NOMO-1 treated with DMSO at 0.1 percent for 48 hours (cell line): ENCODE measurements at regions not wholly inside any gene's neighbourhood (a gene's known extent, or its start where the extent isn't known, plus 50 kb on each side); places are given as distances from the start of the nearest gene placed in this dataset.

ENCODE experiments used
- DNase-seq: peaks from one replicate; lab custom pipeline; 2025; ENCODE audit not compliant: unreplicated experiment; lab: John Stamatoyannopoulos, UW

GRCh38 chr13:85406269-85406975 is 392.8 kb downstream of the SLITRK6 start:
- no peak for DNase-seq

- DNase-seq = no peak
These were observed 393.8 kb downstream of the SLITRK6 start for GRCh38 chr13:85405316-85405897.

- no peak for DNase-seq
These were observed 412.8 kb downstream of the SLITRK6 start for GRCh38 chr13:85386424-85386823.

DNA sequence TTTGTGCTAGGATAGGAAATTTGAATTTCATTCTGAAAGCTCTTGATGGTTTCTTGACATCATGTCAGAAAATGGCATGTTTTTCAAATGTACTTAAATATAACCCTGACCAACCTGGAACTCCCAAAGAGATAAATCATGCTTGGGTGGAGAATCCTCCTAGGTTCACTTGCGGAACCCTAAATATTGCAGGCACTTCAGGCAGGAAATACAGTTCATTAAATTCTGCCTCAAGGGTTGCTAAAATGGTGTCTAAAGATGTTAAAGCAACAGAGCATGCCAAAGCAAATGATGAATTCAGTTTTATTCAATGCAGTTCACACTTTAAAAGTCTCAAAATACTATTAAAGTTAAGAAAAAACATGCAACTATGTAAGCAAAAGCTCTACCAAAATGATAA is 415.9 kb downstream of the SLITRK6 start:
- DNase-seq = no peak

DNA sequence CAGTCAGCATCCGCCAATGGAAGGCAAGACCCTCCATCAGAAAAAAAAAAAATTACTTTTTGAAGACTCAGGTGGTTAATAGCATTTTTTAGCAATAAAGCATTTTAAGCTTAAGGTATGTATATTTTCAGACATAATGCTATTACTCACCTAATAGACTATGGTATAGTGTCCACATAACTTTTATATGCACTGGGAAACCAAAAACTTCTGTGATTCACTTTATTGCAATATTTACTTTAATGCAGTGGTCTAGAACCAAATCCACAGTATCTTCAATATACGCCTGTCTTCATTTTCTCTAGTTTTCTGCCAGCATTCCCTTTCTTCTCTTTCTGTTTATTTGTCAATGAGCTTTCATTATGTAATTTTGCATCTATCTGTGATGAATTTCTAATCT is 418.1 kb downstream of the SLITRK6 start:
- DNase-seq = no peak

- DNase-seq = no peak
These were observed 419.2 kb downstream of the SLITRK6 start for GRCh38 chr13:85379991-85380390.

GRCh38 chr13:85379433-85379832 is 419.8 kb downstream of the SLITRK6 start:
- DNase-seq = peak; percentile 26

DNA sequence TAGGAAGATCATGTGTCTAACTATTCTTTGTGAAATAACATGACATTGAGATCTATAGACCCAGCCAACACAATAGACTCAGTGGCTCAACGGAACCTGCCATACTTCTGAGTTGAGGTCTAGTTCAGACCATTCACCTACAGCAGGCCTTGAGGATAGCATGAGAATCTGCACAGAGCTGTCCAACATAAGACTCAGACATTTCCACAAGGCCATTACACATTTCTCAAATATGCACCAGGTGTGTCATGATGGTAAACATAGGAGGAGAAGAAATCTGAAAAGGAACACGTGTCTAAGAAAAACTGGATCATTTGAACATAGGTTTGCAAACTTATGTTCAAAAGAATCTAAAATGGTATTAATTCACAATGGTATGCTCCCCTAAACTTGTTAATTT is 421.4 kb downstream of the SLITRK6 start:
- no peak for DNase-seq

DNA sequence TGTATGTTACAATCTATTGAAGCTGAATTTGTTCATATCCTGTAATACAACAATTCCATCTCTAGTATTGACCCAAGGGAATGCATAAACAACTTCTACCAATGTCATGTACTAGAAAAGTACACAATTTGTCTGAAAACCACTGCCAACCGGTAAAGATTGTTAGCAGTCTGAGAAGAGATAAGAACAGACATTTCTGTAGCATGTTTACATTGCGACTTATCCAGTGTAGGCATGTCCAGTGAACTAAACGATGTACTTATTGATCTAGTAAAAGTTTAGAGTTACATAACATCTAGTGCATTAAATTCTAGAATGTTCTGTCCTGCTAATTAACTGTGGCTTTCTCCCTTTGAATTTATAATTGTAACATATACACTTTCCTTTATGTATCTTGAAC is 425.9 kb downstream of the SLITRK6 start:
- no peak for DNase-seq

DNA sequence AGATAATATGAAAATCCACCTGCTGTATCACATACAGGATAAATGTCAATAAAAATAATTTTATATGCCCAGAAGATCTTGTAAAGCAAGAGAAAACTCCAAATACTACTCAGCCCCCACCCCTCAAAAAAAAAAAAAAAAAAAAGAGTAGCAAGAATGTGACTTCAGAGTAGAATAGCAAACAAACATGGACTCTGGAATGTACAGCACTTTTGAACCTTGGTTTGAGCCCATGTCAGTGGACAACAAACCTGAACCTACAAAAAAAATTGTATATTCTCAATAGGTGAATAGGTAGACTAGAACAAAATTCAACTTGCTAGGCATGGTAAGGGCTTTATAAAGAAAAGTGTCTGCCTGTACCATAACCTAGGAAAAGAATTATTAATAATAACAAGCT is 428.0 kb downstream of the SLITRK6 start:
- no peak for DNase-seq

GRCh38 chr13:85368686-85369085 is 430.5 kb downstream of the SLITRK6 start:
- DNase-seq = no peak

DNA sequence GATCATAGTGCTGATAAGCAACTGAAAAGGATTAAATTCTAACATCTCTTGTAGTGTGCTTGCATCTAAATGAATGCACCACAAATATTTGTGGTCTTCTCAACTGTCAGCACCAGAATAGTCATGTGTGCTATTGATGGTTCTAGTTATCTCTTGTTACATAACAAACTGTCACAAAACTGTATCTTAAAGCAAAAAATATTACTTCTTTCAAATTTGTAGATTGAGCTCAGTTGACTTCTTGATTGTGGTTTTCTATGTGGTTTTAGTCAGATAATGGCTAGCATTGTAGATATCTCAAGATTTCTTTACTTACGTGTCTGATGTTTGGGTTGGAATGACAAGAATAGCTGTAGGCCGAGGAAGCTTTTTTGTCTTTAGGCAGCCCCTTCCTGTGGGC is 431.3 kb downstream of the SLITRK6 start:
- no peak for DNase-seq

DNA sequence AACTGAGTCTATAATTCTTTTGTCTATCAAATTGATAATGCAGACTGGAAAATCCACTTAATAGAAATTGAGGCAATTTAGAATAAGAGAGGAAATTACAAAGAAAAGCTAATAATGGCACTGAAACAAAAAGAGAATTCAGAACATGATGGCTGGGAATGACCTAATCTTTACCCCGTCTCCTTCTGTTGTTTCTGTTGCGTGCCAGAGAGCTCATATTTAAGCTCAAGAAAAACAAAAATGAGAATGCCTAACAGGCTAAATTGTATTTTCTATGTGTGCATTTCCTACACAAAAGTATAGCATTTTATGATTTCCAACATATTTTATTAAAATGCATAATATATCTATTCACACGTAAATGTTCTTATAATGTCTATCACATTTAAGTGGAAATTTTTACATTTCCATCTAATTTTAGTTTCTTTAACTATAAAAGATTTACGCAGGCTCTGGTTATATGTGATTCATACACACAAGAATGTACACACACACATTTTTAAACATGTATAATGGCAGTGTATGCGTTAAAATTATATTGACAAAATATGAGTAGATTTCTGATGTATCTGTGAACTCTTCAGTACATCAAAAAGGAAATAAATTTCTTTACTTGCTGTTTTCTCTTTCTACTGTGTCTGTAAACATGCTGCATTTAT is 432.3 kb downstream of the SLITRK6 start:
- no peak for DNase-seq

- no peak for DNase-seq
These were observed 435.7 kb downstream of the SLITRK6 start for GRCh38 chr13:85363504-85363903.

- DNase-seq = no peak
These were observed 436.2 kb downstream of the SLITRK6 start for GRCh38 chr13:85362980-85363379.

DNA sequence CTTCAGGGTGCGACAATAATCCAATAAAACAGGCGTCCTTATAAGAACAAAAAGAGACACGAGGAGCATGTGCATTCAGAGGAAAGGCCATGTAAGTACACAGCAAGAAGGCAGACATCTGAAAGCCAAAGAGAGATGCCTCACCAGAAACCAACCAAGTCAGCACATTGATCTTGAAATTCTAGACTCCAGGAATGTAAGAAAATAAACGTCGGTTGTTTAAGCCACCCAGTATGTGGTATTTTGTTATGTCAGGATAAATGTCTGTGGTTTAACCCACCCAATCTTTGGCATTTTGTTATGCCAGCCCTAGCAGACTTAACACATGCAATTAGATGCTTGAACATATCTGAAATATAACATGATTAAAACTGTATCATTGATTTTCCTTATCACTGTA is 452.0 kb downstream of the SLITRK6 start:
- DNase-seq = no peak

DNA sequence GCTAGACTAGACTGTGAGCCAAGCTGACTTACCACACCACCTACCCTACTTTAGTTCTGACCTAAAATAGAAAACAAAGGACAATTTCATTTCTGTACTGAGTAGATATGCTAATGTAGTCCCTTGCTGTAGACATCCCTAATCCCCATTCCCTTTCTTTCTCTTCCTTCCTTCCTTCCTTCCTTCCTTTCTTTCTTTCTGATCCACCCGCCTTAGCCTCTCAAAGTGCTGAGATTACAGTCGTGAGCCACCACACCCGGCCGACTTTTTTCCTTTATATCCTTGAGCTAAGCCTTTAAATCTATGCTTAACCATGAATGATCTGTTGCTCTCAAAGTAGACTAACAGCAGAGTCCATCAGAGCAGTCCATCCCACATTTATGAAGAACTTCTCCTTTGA is 465.0 kb downstream of the SLITRK6 start:
- DNase-seq = no peak

GRCh38 chr13:85333506-85334020 is 465.7 kb downstream of the SLITRK6 start:
- no peak for DNase-seq

- DNase-seq = no peak
These were observed 466.6 kb downstream of the SLITRK6 start for GRCh38 chr13:85332615-85333014.

DNA sequence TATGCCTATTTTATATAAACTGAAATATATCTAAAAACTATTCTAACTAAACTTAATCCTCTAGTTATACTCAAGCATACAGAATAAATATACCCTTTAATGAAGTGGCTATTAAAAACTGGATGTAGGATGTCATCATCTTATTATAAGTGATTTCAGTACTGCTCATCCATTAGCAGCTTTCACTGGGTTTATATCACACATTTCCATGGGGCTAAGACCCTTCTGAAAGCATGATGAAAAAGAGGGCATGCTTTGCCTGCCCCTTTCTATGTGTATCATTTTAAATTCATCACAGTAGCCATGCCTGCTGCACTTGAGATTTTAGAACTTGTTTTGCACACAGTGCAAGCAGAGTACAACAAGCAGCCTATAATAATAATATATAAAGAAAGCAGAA is 477.5 kb downstream of the SLITRK6 start:
- DNase-seq = no peak

DNA sequence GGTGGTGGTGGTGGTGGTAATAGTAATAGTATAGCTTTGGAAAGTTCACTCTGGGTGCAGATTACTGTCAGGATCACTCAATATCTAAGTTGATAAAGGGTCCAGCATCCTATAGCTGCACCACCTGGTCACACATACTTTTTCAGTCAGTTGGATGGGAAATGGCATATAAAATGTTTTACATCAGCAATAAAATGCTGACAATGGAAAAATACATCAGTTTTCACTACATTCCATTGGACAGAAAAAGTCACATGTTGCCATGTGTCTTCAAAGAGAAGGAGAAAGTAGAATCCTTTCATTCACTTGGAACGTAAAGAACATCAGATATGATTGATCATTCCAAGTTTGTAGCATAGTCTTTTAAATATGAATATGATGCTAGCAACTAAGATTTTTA is 481.4 kb downstream of the SLITRK6 start:
- DNase-seq = no peak

GRCh38 chr13:85316506-85317025 is 482.7 kb downstream of the SLITRK6 start:
- no peak for DNase-seq
